Neuronal stem cell (in vitro differentiated cells): ENCODE measurements at regions not wholly inside any gene's neighbourhood (a gene's known extent, or its start where the extent isn't known, plus 50 kb on each side); places are given as distances from the start of the nearest gene placed in this dataset.

Source experiments
- DNase-seq: peaks from one replicate; pipeline ENCODE4 v3.0.0-alpha.2; 2013; ENCODE audit warnings: low spot score
- H2AFZ ChIP-seq: one replicate; pipeline ENCODE4 v1.6.1; 2013; ENCODE audit warnings: mild to moderate bottlenecking, low read length, inconsistent platforms
- H2AK5ac ChIP-seq: 2 replicates; pipeline ENCODE4 v1.6.1; 2013; ENCODE audit warnings: low read depth, mild to moderate bottlenecking, inconsistent platforms, low read length, moderate library complexity, mixed read lengths
- H2BK120ac ChIP-seq: 2 replicates; pipeline ENCODE4 v1.6.1; 2013; ENCODE audit warnings: low read depth, mild to moderate bottlenecking, inconsistent platforms, low read length, moderate library complexity, mixed read lengths
- H2BK12ac ChIP-seq: one replicate; pipeline ENCODE4 v1.6.1; 2013; ENCODE audit warnings: low read length, inconsistent platforms
- H2BK15ac ChIP-seq: 2 replicates; pipeline ENCODE4 v1.6.1; 2013; ENCODE audit warnings: mild to moderate bottlenecking, low read length, inconsistent platforms, mixed read lengths
- H2BK5ac ChIP-seq: one replicate; pipeline ENCODE4 v1.6.1; 2013; ENCODE audit warnings: inconsistent platforms, mild to moderate bottlenecking, low read length, moderate library complexity
- H3K14ac ChIP-seq: one replicate; pipeline ENCODE4 v1.6.1; 2013; ENCODE audit warnings: low read length, inconsistent platforms
- H3K18ac ChIP-seq: 2 replicates; pipeline ENCODE4 v1.6.1; 2013; ENCODE audit warnings: low read length, inconsistent platforms
- H3K23ac ChIP-seq: 2 replicates; pipeline ENCODE4 v1.6.1; 2013; ENCODE audit warnings: low read depth, mild to moderate bottlenecking, mixed read lengths, low read length, inconsistent platforms; ENCODE audit not compliant: poor library complexity
- H3K27ac ChIP-seq: replicated peaks from 3 replicates; pipeline ENCODE4 v1.5.1; 2013; ENCODE audit warnings: low read length, inconsistent platforms
- H3K27me3 ChIP-seq, 3 experiments: 2 replicates each; pipeline ENCODE4 v1.6.1; 2013; ENCODE audit warnings: low read length in 3 of 3, mild to moderate bottlenecking in 2 of 3, inconsistent platforms in 1 of 3, low read depth in 1 of 3, mixed read lengths in 1 of 3, moderate library complexity in 1 of 3; ENCODE audit not compliant: control insufficient read depth in 3 of 3, insufficient read depth in 3 of 3
- H3K36me3 ChIP-seq, 2 donors: replicated peaks in 1 of 2; 2 replicates each; pipeline ENCODE4 v1.6.1; 2013; ENCODE audit warnings: low read length in 2 of 2; ENCODE audit not compliant: control insufficient read depth in 2 of 2, insufficient read depth in 2 of 2
- H3K4ac ChIP-seq: 2 replicates; pipeline ENCODE4 v1.6.1; 2013; ENCODE audit warnings: inconsistent platforms, mild to moderate bottlenecking, low read length, moderate library complexity
- H3K4me1 ChIP-seq, 2 donors: 1 replicate in 1 of 2; 2 replicates in 1 of 2; pipeline ENCODE4 v1.6.1; 2013; ENCODE audit warnings: low read length in 2 of 2, low read depth in 1 of 2; ENCODE audit not compliant: control insufficient read depth in 2 of 2, insufficient read depth in 1 of 2
- H3K4me2 ChIP-seq: one replicate; pipeline ENCODE4 v1.6.1; 2013; ENCODE audit warnings: mild to moderate bottlenecking, low read length, inconsistent platforms; ENCODE audit not compliant: insufficient read depth, poor library complexity, severe bottlenecking
- H3K4me3 ChIP-seq, 2 donors: 2 replicates each; pipeline ENCODE4 v1.5.1; 2013; ENCODE audit warnings: low read length in 2 of 2, mild to moderate bottlenecking in 2 of 2, inconsistent platforms in 1 of 2, moderate library complexity in 1 of 2
- H3K79me1 ChIP-seq: one replicate; pipeline ENCODE4 v1.6.1; 2013; ENCODE audit warnings: low read depth, mild to moderate bottlenecking, inconsistent platforms, low read length, moderate library complexity
- H3K9ac ChIP-seq: one replicate; pipeline ENCODE4 v1.6.1; 2013; ENCODE audit warnings: mild to moderate bottlenecking, low read depth, low read length, inconsistent platforms; ENCODE audit not compliant: poor library complexity
- H3K9me3 ChIP-seq, 2 donors: replicated peaks in 1 of 2; 2 replicates each; pipeline versions ENCODE3 to v1.6.1; 2013; ENCODE audit warnings: low read length in 2 of 2, mild to moderate bottlenecking in 2 of 2, inconsistent platforms in 1 of 2, low read depth in 1 of 2, mixed read lengths in 1 of 2, moderate library complexity in 1 of 2; ENCODE audit not compliant: control insufficient read depth in 2 of 2, insufficient read depth in 1 of 2
- H4K8ac ChIP-seq: one replicate; pipeline ENCODE4 v1.6.1; 2013; ENCODE audit warnings: low read depth, mild to moderate bottlenecking, inconsistent platforms, low read length, moderate library complexity
- H4K91ac ChIP-seq: one replicate; pipeline ENCODE4 v1.6.1; 2013; ENCODE audit warnings: low read length, low read depth, mild to moderate bottlenecking, inconsistent platforms; ENCODE audit not compliant: poor library complexity
- WGBS, 2 donors: extraction: QIAGEN DNeasy Blood & Tissue Kit; methylation state at CpG; one replicate each; pipeline ENCODE4 v1.1.7; 2013; ENCODE audit warnings: missing lambda C conversion rate in 2 of 2, mixed read lengths in 1 of 2; ENCODE audit not compliant: insufficient read length in 2 of 2, insufficient replicate concordance in 1 of 2; ENCODE audit errors: extremely low coverage in 2 of 2; 5-methylcytosine and 5-hydroxymethylcytosine counted together

DNA sequence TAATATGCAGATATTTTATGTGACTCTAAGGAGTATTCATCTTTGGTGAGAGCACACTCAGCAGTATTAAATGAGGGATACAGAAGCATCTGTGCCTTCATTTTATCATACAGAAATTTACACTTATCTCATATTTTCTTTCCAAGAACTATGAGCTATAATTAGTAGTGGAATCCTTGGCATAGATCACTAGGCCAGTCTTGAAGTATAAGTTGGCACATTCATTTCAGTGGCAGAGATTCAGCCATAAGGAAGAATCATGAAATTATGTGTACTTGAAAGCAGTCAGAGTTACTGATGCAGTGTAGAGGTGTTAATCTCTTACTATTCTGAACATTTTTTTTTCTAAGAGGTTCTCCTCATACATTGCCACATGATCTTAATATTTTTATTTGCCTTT lies 393.6 kb upstream of the GOLIM4 start:
- Histone ChIP-seq H3K18ac (no peak overlapping the region), H2BK15ac (no peak overlapping the region), H3K4me3 (no peak overlapping the region), H3K9ac (no peak overlapping the region), H3K4me1 (no peaks in the 10 kb centered on the region), H3K4me2 (no peak overlapping the region), H3K4ac (no peak overlapping the region), H3K23ac (no peak overlapping the region), H2BK12ac (no peak overlapping the region), H3K27me3 (no peaks in the 10 kb centered on the region), H3K14ac (no peak overlapping the region), H3K79me1 (no peaks in the 10 kb centered on the region), H2BK120ac (no peak overlapping the region), H4K8ac (no peak overlapping the region), H2BK5ac (no peak overlapping the region), H3K9me3 (no peaks in the 10 kb centered on the region), H3K27ac (no peak overlapping the region), H2AFZ (no peak overlapping the region), H4K91ac (no peak overlapping the region), H2AK5ac (no peak overlapping the region), H3K36me3 (no peaks in the 10 kb centered on the region)
- DNase-seq = no peak

DNA sequence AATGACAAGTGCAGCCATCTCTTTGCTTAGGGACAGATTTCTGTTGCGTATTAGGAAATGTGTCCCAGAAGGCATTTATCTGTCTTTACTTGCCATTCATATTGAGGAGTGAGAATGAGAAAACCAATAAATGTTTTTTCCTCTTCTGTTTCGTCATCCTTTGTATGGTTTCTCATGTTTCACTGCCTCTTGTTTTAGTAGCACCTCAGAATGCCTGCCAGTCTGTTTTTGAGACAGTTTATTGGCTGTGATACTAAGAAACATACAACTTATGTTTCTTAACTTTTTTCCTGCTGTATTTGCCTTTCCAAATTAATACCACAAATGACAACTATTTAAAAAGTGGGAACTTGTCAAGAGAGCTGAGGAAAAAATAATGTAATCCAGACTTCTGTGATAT lies 390.2 kb upstream of the GOLIM4 start:
- no peaks in the 10 kb centered on the region for H3K36me3 ChIP-seq

DNA sequence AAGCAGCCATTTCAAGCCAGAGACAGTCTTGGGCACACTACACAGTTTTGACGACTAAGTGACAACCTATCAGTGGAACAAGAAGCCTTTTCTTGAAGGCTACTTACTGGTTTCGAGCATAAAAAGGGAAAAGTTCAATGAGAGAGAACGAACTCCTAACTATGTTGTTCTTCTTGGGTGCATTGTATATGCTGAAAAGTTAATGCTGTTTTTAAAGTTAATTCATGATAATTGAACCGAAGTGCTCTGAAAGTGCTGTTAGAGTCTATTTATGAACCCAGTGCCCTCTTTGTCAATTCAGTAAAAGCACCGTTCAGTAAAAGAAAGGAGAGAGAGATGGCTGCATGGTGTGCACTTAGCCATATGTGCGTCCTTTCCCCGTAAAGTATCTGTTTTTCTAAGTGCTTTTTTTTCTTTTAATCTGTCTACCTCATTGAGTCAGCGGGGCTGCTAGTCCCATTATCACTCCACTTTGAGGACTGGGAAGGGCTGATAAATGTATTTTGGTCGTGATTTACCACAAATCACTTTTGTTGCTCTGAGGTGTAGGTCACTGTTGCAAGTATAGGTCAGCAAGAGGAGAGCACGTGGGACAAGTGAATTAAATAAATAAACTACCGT lies 380.7 kb upstream of the GOLIM4 start:
- H3K9ac ChIP-seq = no peak overlapping the region
- H2AFZ ChIP-seq = peak overlapping the region; percentile 78
- H3K4ac ChIP-seq = no peak overlapping the region
- no peak overlapping the region for H2AK5ac ChIP-seq
- H3K23ac ChIP-seq = no peak overlapping the region
- H3K36me3 ChIP-seq = no peaks in the 10 kb centered on the region
- peaks cover 8 to 26% of the 10 kb centered on the region in 2 donors for H3K4me1 ChIP-seq
- H3K4me2 ChIP-seq = no peak overlapping the region
- no peak overlapping the region for H2BK15ac ChIP-seq
- H3K14ac ChIP-seq = no peak overlapping the region
- no peak overlapping the region for H4K91ac ChIP-seq
- H3K18ac ChIP-seq = no peak overlapping the region
- no peak overlapping the region for H2BK120ac ChIP-seq
- H3K79me1 ChIP-seq = no peaks in the 10 kb centered on the region
- H3K4me3 ChIP-seq = peak overlapping the region in 1 of 2 donors; percentile 24
- no peak overlapping the region for H3K27ac ChIP-seq
- no peaks in the 10 kb centered on the region for H3K9me3 ChIP-seq
- DNase-seq = no peak
- no peaks in the 10 kb centered on the region for H3K27me3 ChIP-seq
- no peak overlapping the region for H4K8ac ChIP-seq
- no peak overlapping the region for H2BK5ac ChIP-seq
- WGBS, 2 donors = no CpG with 5 or more reads among the region's 11 CpGs
- H2BK12ac ChIP-seq = no peak overlapping the region

More for the DNA sequence above, 390.2 kb upstream of the GOLIM4 start:
- Histone ChIP-seq H2BK120ac (no peak overlapping the region), H3K27ac (no peak overlapping the region), H3K23ac (no peak overlapping the region), H2BK12ac (no peak overlapping the region), H3K18ac (no peak overlapping the region), H3K4me3 (no peak overlapping the region), H4K8ac (no peak overlapping the region), H3K4ac (no peak overlapping the region), H2BK5ac (no peak overlapping the region), H2AFZ (no peak overlapping the region), H3K4me1 (no peaks in the 10 kb centered on the region), H3K14ac (no peak overlapping the region), H3K9me3 (no peaks in the 10 kb centered on the region), H4K91ac (no peak overlapping the region), H2AK5ac (no peak overlapping the region), H3K27me3 (no peaks in the 10 kb centered on the region), H2BK15ac (no peak overlapping the region), H3K9ac (no peak overlapping the region), H3K4me2 (no peak overlapping the region), H3K79me1 (no peaks in the 10 kb centered on the region)
- no peak for DNase-seq
- WGBS, 2 donors = no CpG with 5 or more reads among the region's 2 CpGs

DNA sequence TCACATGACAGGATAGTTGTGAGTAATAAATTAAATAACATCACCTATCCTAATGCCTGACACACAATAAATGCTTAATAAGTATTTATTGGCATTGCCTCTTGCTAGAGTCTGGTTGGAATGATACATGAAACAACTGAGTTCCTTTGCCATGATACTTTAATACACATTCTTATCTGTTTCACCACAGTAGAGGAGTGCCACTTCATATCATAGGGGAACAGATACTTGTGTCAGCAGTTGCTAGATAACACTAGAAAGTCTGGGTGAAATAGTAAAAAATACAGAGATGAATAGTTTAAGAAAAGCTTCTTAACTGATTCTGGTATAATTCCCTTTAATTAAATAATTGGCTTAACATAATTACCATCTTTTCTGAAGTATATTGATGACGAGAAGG lies 380.0 kb upstream of the GOLIM4 start:
- no peak overlapping the region for H2AFZ ChIP-seq
- no peak overlapping the region for H3K4ac ChIP-seq
- no peaks in the 10 kb centered on the region for H3K79me1 ChIP-seq
- no peak overlapping the region for H2BK12ac ChIP-seq
- no peaks in the 10 kb centered on the region for H3K36me3 ChIP-seq
- no peak overlapping the region for H4K91ac ChIP-seq
- H3K27ac ChIP-seq = no peak overlapping the region
- H3K4me3 ChIP-seq = no peak overlapping the region
- no peak overlapping the region for H3K9ac ChIP-seq
- H3K4me1 ChIP-seq = peaks cover 8 to 26% of the 10 kb centered on the region in 2 donors
- no peak overlapping the region for H2BK15ac ChIP-seq
- H3K4me2 ChIP-seq = no peak overlapping the region
- no peak overlapping the region for H2BK5ac ChIP-seq
- no peaks in the 10 kb centered on the region for H3K9me3 ChIP-seq
- H2BK120ac ChIP-seq = no peak overlapping the region
- no peak for DNase-seq
- H2AK5ac ChIP-seq = no peak overlapping the region
- no peak overlapping the region for H3K18ac ChIP-seq
- no peak overlapping the region for H3K14ac ChIP-seq
- no peak overlapping the region for H3K23ac ChIP-seq
- no peaks in the 10 kb centered on the region for H3K27me3 ChIP-seq
- H4K8ac ChIP-seq = no peak overlapping the region
- WGBS, 2 donors = no CpG with 5 or more reads among the region's 1 CpG
